K562 (cell line): ENCODE measurements at regions not wholly inside any gene's neighbourhood (a gene's known extent, or its start where the extent isn't known, plus 50 kb on each side); places are given as distances from the start of the nearest gene placed in this dataset.

ENCODE experiments used
- BCL6 ChIP-seq: fragments of 250-450 bp; sonication (Bioruptor Pico); IDR thresholded peaks from 2 replicates; pipeline ENCODE4 v1.4.0; 2020
- BRF2 ChIP-seq: IDR thresholded peaks from 3 replicates; pipeline ENCODE4 v1.6.1; 2011; ENCODE audit warnings: borderline replicate concordance, mild to moderate bottlenecking; ENCODE audit not compliant: insufficient read length, insufficient read depth
- CEBPB ChIP-seq: fragments of 450-650 bp; IDR thresholded peaks from 2 replicates; pipeline ENCODE4 v1.6.1; 2016; ENCODE audit warnings: missing genetic modification characterization, missing compliant biosample characterization
- EGR1 ChIP-seq: fragments of 450-650 bp; conservative IDR thresholded peaks from 2 replicates; pipeline ENCODE4 v1.6.1; 2017; ENCODE audit warnings: mild to moderate bottlenecking
- EHMT2 ChIP-seq: fragments of 450-650 bp; IDR thresholded peaks from 2 replicates; pipeline ENCODE4 v1.6.1; 2018; ENCODE audit warnings: antibody characterized with exemption
- FOS ChIP-seq: IDR thresholded peaks from 3 replicates; pipeline ENCODE4 v1.6.1; 2011; ENCODE audit not compliant: insufficient read length; ENCODE audit errors: extremely low read depth
- IRF1 ChIP-seq: sonication (generic); formaldehyde crosslinking; IDR thresholded peaks from 2 replicates; pipeline ENCODE4 v1.8.0; 2022; ENCODE audit warnings: missing genetic modification reagents, mild to moderate bottlenecking, borderline replicate concordance
- POLR2A ChIP-seq: fragments of 450-650 bp; conservative IDR thresholded peaks from 2 replicates; pipeline ENCODE4 v1.6.1; 2016
- PREB ChIP-seq: sonication (generic); formaldehyde crosslinking; IDR thresholded peaks from 2 replicates; pipeline ENCODE4 v1.8.1; 2023; ENCODE audit warnings: mild to moderate bottlenecking, missing genetic modification reagents
- RNF2 ChIP-seq: sonication (generic); IDR thresholded peaks from 2 replicates; pipeline ENCODE4 v1.6.1; 2016
- SIX5 ChIP-seq, 2 experiments: IDR thresholded peaks; 2 replicates each; pipeline ENCODE4 v1.6.1; 2011; ENCODE audit warnings: low read length in 2 of 2, borderline replicate concordance in 1 of 2, low read depth in 1 of 2, mild to moderate bottlenecking in 1 of 2, moderate library complexity in 1 of 2; ENCODE audit not compliant: insufficient read depth in 1 of 2
- ZBTB7A ChIP-seq: IDR thresholded peaks from 2 replicates; pipeline ENCODE4 v1.6.1; 2011; ENCODE audit warnings: low read depth, mild to moderate bottlenecking, low read length, moderate library complexity, borderline replicate concordance; ENCODE audit not compliant: control insufficient read depth

GRCh38 chr5:62044989-62045388 is 261.0 kb upstream of the KIF2A start:
- TF ChIP-seq BRF2 (no peak), FOS (no peak), SIX5 (IDR thresholded peaks at IDR 0.05; ENCODE audit: borderline replicate concordance in 1 of 2, insufficient read depth in 1 of 2, low read depth in 1 of 2, low read length in 2 of 2) (no peak), IRF1 (CRISPR knock-in tag) (no peak), PREB (CRISPR knock-in tag) (no peak), POLR2A (no peak), BCL6 (CRISPR knock-in tag) (no peak), RNF2 (no peak), ZBTB7A (no peak), CEBPB (tag) (no peak), EGR1 (no peak), EHMT2 (no peak)
